Brain microvascular endothelial cell (primary cell): ENCODE measurements at regions not wholly inside any gene's neighbourhood (a gene's known extent, or its start where the extent isn't known, plus 50 kb on each side); places are given as distances from the start of the nearest gene placed in this dataset.

Experiments used
- DNase-seq: peaks from one replicate; pipeline ENCODE4 v3.0.0-alpha.2; 2020
- H3K27ac ChIP-seq: fragments of 250-450 bp; sonication (Bioruptor Pico); 2 replicates; pipeline ENCODE4 v1.5.1; 2020; ENCODE audit warnings: mild to moderate bottlenecking, moderate library complexity
- H3K27me3 ChIP-seq: fragments of 250-450 bp; sonication (Bioruptor Pico); replicated peaks from 2 replicates; pipeline ENCODE4 v1.5.1; 2020; ENCODE audit warnings: mild to moderate bottlenecking
- H3K36me3 ChIP-seq: fragments of 250-450 bp; sonication (Bioruptor Pico); replicated peaks from 2 replicates; pipeline ENCODE4 v1.5.1; 2020; ENCODE audit warnings: mild to moderate bottlenecking
- H3K4me3 ChIP-seq: 2 replicates; pipeline ENCODE4 v1.5.1; 2011; ENCODE audit warnings: low read depth, mild to moderate bottlenecking, control low read depth, low read length, moderate library complexity
- CTCF ChIP-seq: IDR thresholded peaks from 2 replicates; pipeline ENCODE4 v1.5.1; 2011; ENCODE audit warnings: low read depth, mild to moderate bottlenecking, moderate library complexity, low read length, control low read depth, inconsistent platforms; ENCODE audit errors: missing control alignments
- in situ Hi-C: cut with HindIII; loops from 2 replicates; pipeline ENCODE4 v1.10.0; 2017; ENCODE audit warnings: low sequenced_read_pairs, low pct_ligation_motif_present

DNA sequence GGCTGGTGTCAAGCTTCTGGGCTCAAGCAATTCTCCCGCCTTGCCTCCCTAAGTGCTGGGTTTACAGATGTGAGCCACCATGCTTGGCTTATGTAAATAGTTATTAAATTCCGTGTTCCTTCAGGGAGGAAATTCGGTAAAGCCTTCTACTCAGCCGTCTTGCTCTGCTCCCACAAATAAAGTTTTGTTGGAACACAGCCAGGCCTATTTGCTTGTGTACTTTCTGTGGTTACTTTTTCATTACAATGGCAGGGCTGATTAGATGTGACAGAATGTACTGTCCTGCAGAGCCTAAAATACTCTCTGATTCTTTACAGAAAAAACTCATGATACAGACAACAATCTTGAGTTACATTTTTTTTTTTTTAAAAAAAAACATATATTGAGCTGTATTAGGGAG, 68.8 kb upstream of the TACR1 start:
- Histone ChIP-seq H3K4me3 (no peak overlapping the region), H3K27ac (no peak overlapping the region), H3K27me3 (no peaks in the 10 kb centered on the region), H3K36me3 (no peaks in the 10 kb centered on the region)
- DNase-seq = no peak
- in situ Hi-C loops = no loop called here
- TF ChIP-seq CTCF = no peak

GRCh38 chr2:75261923-75262322, 62.6 kb upstream of the TACR1 start:
- no peak for DNase-seq
- H3K36me3 ChIP-seq = no peaks in the 10 kb centered on the region
- TF ChIP-seq CTCF = no peak
- no peak overlapping the region for H3K4me3 ChIP-seq
- H3K27ac ChIP-seq = no peak overlapping the region
- H3K27me3 ChIP-seq = no peaks in the 10 kb centered on the region
- in situ Hi-C loops = no loop called here

- Histone ChIP-seq H3K27me3 (no peaks in the 10 kb centered on the region), H3K36me3 (no peaks in the 10 kb centered on the region), H3K4me3 (no peak overlapping the region), H3K27ac (no peak overlapping the region)
- no peak for TF ChIP-seq CTCF
- DNase-seq = no peak
- in situ Hi-C loops = no loop called here
These were observed 61.6 kb upstream of the TACR1 start for GRCh38 chr2:75260946-75261345.

GRCh38 chr2:75258620-75259019, 59.3 kb upstream of the TACR1 start:
- Histone ChIP-seq H3K36me3 (no peaks in the 10 kb centered on the region), H3K27ac (no peak overlapping the region), H3K27me3 (no peaks in the 10 kb centered on the region), H3K4me3 (no peak overlapping the region)
- no peak for DNase-seq
- no peak for TF ChIP-seq CTCF
- in situ Hi-C loops = no loop called here

- TF ChIP-seq CTCF = no peak
- H3K27ac ChIP-seq = no peak overlapping the region
These were observed 57.2 kb upstream of the TACR1 start for GRCh38 chr2:75256485-75256884.

DNA sequence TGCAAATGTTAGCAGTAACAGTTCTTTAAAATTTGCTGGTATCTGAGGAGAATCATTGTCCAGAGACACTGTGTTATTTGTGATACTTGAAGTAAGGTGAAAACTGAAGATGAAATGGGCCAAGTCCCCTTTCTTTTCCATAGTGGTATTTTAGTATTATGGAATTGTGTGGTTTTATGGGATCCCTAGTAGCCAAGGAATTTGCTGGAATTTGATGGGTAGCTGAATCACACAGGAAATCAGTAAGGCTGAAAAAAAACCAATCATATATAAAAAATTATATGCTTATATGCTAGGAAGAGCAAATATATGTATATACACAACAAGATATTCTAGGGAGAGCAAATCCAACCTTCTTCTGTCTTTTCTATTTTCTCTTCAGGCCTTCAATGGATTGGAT, 54.2 kb upstream of the TACR1 start:
- TF ChIP-seq CTCF = no peak
- in situ Hi-C loops = no loop called here
- no peak for DNase-seq
- Histone ChIP-seq H3K27ac (no peak overlapping the region), H3K36me3 (no peaks in the 10 kb centered on the region), H3K27me3 (no peaks in the 10 kb centered on the region), H3K4me3 (no peak overlapping the region)

More at GRCh38 chr2:75256485-75256884, 57.2 kb upstream of the TACR1 start:
- DNase-seq = no peak
- in situ Hi-C loops = no loop called here
- Histone ChIP-seq H3K4me3 (no peak overlapping the region), H3K27me3 (no peaks in the 10 kb centered on the region), H3K36me3 (no peaks in the 10 kb centered on the region)
